B cell (primary cell): ENCODE measurements at regions not wholly inside any gene's neighbourhood (a gene's known extent, or its start where the extent isn't known, plus 50 kb on each side); places are given as distances from the start of the nearest gene placed in this dataset.

Experiments
- CTCF ChIP-seq: fragments of 200-600 bp; IDR thresholded peaks from one replicate; pipeline ENCODE4 v1.8.0; 2022; ENCODE audit warnings: antibody characterized with exemption, mild to moderate bottlenecking
- EZH2 ChIP-seq: IDR thresholded peaks from 2 replicates; pipeline ENCODE4 v1.6.1; 2012; ENCODE audit warnings: borderline replicate concordance, low read depth, mild to moderate bottlenecking, moderate library complexity, low read length; ENCODE audit not compliant: insufficient read depth, poor library complexity, severe bottlenecking

- TF ChIP-seq CTCF (no peak), EZH2 (no peak)
These were observed 310.1 kb downstream of the C16orf95 start for GRCh38 chr16:87006789-87007745.
